ENCODE measurements at regions not wholly inside any gene's neighbourhood (a gene's known extent, or its start where the extent isn't known, plus 50 kb on each side); places are given as distances from the start of the nearest gene placed in this dataset.

- H3K4me3 ChIP-seq (ENCODE audit: low read length) = no peak overlapping the region
Measured at GRCh38 chr4:1534876-1535526, 128.8 kb upstream of the NKX1-1 start.

GRCh38 chr4:1534095-1534872 lies 128.0 kb upstream of the NKX1-1 start:
- H3K27me3 ChIP-seq (ENCODE audit: control insufficient read depth, insufficient read depth, low read length) = no peaks in the 10 kb centered on the region
- no peak overlapping the region for H3K27ac ChIP-seq (ENCODE audit: low read length)
- no peaks in the 10 kb centered on the region for H3K4me1 ChIP-seq (ENCODE audit: control insufficient read depth, insufficient read depth, low read length)
- DNase-seq (ENCODE audit: low read depth, low spot score) = no peak
- no CpG with 5 or more reads among the region's 18 CpGs for WGBS (ENCODE audit: insufficient coverage, insufficient read length)
- H3K36me3 ChIP-seq (ENCODE audit: control insufficient read depth, insufficient read depth, low read length) = no peaks in the 10 kb centered on the region
- no peak overlapping the region for H3K4me3 ChIP-seq (ENCODE audit: low read length)
- H3K9me3 ChIP-seq (ENCODE audit: control insufficient read depth, insufficient read depth, low read length) = no peaks in the 10 kb centered on the region

More at GRCh38 chr4:1534876-1535526, 128.8 kb upstream of the NKX1-1 start:
- Histone ChIP-seq H3K36me3 (ENCODE audit: control insufficient read depth, insufficient read depth, low read length) (no peaks in the 10 kb centered on the region), H3K4me1 (ENCODE audit: control insufficient read depth, insufficient read depth, low read length) (no peaks in the 10 kb centered on the region), H3K9me3 (ENCODE audit: control insufficient read depth, insufficient read depth, low read length) (no peaks in the 10 kb centered on the region), H3K27ac (ENCODE audit: low read length) (no peak overlapping the region), H3K27me3 (ENCODE audit: control insufficient read depth, insufficient read depth, low read length) (no peaks in the 10 kb centered on the region)
- DNase-seq (ENCODE audit: low read depth, low spot score) = no peak
- WGBS (ENCODE audit: insufficient coverage, insufficient read length) = no CpG with 5 or more reads among the region's 30 CpGs

DNA sequence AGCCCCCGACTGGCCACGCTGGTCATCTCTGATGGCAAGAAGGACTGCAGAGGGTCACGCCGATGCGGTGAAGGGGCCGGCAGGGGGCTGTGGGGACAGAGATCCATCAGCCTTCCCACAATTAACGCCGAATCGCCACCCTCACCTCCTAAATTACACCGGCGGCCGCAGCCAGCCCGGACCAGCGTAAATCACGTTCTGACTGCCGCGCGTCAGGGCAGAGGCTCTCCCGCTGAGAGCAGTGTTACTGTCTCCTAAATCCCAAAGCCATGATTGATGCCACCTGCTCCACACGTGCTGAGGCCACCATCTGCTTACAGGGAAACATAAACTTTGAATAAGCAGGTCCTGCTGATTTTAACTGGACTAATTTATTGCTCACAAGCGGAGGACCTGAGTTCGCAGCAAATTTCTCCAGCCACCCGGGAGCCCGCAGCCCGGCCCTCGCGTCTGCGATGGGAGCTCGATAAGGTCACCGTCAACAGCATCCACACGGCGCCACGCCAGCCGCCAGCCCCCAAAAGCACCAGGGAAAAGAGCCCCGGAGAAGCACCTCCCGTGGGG lies 127.3 kb upstream of the NKX1-1 start:
- Histone ChIP-seq H3K4me1 (ENCODE audit: control insufficient read depth, insufficient read depth, low read length) (no peaks in the 10 kb centered on the region), H3K9me3 (ENCODE audit: control insufficient read depth, insufficient read depth, low read length) (no peaks in the 10 kb centered on the region), H3K27me3 (ENCODE audit: control insufficient read depth, insufficient read depth, low read length) (no peaks in the 10 kb centered on the region), H3K27ac (ENCODE audit: low read length) (no peak overlapping the region), H3K36me3 (ENCODE audit: control insufficient read depth, insufficient read depth, low read length) (no peaks in the 10 kb centered on the region), H3K4me3 (ENCODE audit: low read length) (no peak overlapping the region)
- no CpG with 5 or more reads among the region's 36 CpGs for WGBS (ENCODE audit: insufficient coverage, insufficient read length)
- DNase-seq (ENCODE audit: low read depth, low spot score) = no peak

GRCh38 chr4:1532549-1533395 lies 126.5 kb upstream of the NKX1-1 start:
- H3K27ac ChIP-seq (ENCODE audit: low read length) = no peak overlapping the region
- no peak overlapping the region for H3K4me3 ChIP-seq (ENCODE audit: low read length)
- WGBS (ENCODE audit: insufficient coverage, insufficient read length) = no CpG with 5 or more reads among the region's 44 CpGs
- H3K4me1 ChIP-seq (ENCODE audit: control insufficient read depth, insufficient read depth, low read length) = no peaks in the 10 kb centered on the region; the same call in 1 of the 2 replicates
- DNase-seq (ENCODE audit: low read depth, low spot score) = no peak
- H3K27me3 ChIP-seq (ENCODE audit: control insufficient read depth, insufficient read depth, low read length) = no peaks in the 10 kb centered on the region
- no peaks in the 10 kb centered on the region for H3K36me3 ChIP-seq (ENCODE audit: control insufficient read depth, insufficient read depth, low read length)
- no peaks in the 10 kb centered on the region for H3K9me3 ChIP-seq (ENCODE audit: control insufficient read depth, insufficient read depth, low read length)

DNA sequence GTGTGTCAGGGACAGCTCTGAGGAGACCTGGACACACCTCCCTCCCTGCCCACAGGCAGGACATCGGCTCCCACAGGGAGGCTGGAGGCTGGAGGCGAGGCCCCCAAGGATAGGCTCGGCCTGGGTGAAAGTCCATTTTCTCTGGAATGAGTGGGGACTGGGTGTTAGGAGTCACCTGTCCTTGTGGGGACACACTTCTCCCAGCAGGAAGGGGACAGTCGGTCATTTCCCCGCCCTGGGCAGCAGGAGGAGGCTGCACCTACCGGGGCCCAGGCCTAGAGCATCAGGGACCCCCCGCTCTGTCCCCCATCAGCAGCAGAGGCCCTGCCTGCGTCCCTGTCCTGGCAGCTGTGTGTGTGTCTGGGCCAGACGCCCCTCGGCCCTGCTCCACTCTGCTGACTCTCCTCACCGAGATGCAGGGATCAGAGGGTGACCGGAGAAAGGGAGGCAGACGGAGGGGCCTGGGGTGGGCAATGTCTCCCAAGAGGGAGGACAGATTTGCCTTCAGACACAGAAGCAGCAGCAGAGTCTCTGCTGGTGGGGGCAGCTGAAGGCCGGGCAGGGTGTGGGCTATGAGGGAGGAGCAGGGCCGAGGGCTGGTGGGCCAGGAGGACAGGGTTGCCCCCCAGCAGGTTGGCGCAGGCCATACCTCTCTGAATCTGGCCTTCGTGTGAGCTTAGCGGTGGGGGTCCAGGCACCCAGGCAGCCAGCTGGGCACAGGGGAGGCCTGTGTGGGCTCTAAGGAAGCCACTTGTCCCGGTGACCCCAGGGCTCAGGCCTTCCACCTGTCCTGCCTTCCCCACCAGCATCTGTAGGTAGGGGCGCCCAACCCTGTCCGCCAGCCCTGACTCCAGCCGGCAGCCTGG lies 125.7 kb upstream of the NKX1-1 start:
- WGBS (ENCODE audit: insufficient coverage, insufficient read length) = no CpG with 5 or more reads among the region's 22 CpGs
- H3K36me3 ChIP-seq (ENCODE audit: control insufficient read depth, insufficient read depth, low read length) = no peaks in the 10 kb centered on the region
- no peaks in the 10 kb centered on the region for H3K27me3 ChIP-seq (ENCODE audit: control insufficient read depth, insufficient read depth, low read length)
- H3K9me3 ChIP-seq (ENCODE audit: control insufficient read depth, insufficient read depth, low read length) = no peaks in the 10 kb centered on the region
- no peak overlapping the region for H3K27ac ChIP-seq (ENCODE audit: low read length)
- H3K4me3 ChIP-seq (ENCODE audit: low read length) = no peak overlapping the region
- H3K4me1 ChIP-seq (ENCODE audit: control insufficient read depth, insufficient read depth, low read length) = no peaks in the 10 kb centered on the region; the same call in 1 of the 2 replicates
- no peak for DNase-seq (ENCODE audit: low read depth, low spot score)

DNA sequence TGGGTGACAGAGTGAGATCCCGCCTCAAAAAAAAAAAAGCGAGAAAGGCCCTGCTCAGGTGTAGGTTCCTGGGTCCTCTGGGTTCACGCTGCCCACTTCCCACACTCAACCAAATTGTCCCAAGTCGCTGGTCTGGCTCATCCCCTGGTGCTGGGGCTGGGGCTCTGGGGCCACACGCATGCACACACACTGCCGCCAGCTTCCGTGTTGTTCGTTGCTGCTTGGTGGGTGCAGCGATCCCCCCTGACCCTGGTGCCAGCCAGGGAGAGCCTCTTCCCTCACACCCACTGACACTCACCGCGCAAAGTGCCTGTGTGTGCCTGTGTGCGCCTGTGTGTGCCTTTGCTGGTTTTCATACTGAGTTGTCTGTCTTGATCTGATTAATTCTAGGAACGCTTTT lies 124.1 kb upstream of the NKX1-1 start:
- no peak overlapping the region for H3K27ac ChIP-seq (ENCODE audit: low read length)
- H3K36me3 ChIP-seq (ENCODE audit: control insufficient read depth, insufficient read depth, low read length) = no peaks in the 10 kb centered on the region
- H3K27me3 ChIP-seq (ENCODE audit: control insufficient read depth, insufficient read depth, low read length) = no peaks in the 10 kb centered on the region
- no peak for DNase-seq (ENCODE audit: low read depth, low spot score)
- H3K9me3 ChIP-seq (ENCODE audit: control insufficient read depth, insufficient read depth, low read length) = no peaks in the 10 kb centered on the region
- no CpG with 5 or more reads among the region's 13 CpGs for WGBS (ENCODE audit: insufficient coverage, insufficient read length)
- H3K4me1 ChIP-seq (ENCODE audit: control insufficient read depth, insufficient read depth, low read length) = no peaks in the 10 kb centered on the region; the same call in 1 of the 2 replicates
- H3K4me3 ChIP-seq (ENCODE audit: low read length) = no peak overlapping the region

DNA sequence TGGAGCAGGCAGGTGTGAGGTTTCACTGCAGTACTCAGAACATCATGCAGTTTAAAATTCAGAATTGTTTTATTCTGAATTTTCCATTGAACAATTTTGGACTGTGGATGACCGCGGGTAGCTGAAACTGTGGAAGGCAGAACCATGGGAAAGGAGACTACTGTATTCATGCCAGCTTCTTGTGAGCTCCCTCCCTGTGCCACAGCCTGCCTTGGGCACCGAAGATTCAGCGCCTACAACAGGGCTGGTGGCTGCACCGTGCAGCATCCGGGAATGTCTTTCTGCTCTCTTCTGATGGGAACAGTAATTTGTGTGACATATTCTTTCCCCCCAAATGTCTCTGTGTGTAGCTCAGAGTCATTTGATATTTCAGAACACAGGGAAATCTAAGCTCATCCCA lies 118.5 kb upstream of the NKX1-1 start:
- no peak overlapping the region for H3K4me3 ChIP-seq (ENCODE audit: low read length)
- no peaks in the 10 kb centered on the region for H3K27me3 ChIP-seq (ENCODE audit: control insufficient read depth, insufficient read depth, low read length)
- WGBS (ENCODE audit: insufficient coverage, insufficient read length) = no CpG with 5 or more reads among the region's 6 CpGs
- no peaks in the 10 kb centered on the region for H3K9me3 ChIP-seq (ENCODE audit: control insufficient read depth, insufficient read depth, low read length)
- H3K36me3 ChIP-seq (ENCODE audit: control insufficient read depth, insufficient read depth, low read length) = no peaks in the 10 kb centered on the region
- no peaks in the 10 kb centered on the region; the same call in 1 of the 2 replicates for H3K4me1 ChIP-seq (ENCODE audit: control insufficient read depth, insufficient read depth, low read length)
- DNase-seq (ENCODE audit: low read depth, low spot score) = no peak
- H3K27ac ChIP-seq (ENCODE audit: low read length) = no peak overlapping the region

GRCh38 chr4:1523907-1524636 lies 117.8 kb upstream of the NKX1-1 start:
- Histone ChIP-seq H3K27ac (ENCODE audit: low read length) (no peak overlapping the region), H3K4me1 (ENCODE audit: control insufficient read depth, insufficient read depth, low read length) (no peaks in the 10 kb centered on the region; the same call in 1 of the 2 replicates), H3K4me3 (ENCODE audit: low read length) (no peak overlapping the region), H3K27me3 (ENCODE audit: control insufficient read depth, insufficient read depth, low read length) (no peaks in the 10 kb centered on the region), H3K9me3 (ENCODE audit: control insufficient read depth, insufficient read depth, low read length) (no peaks in the 10 kb centered on the region), H3K36me3 (ENCODE audit: control insufficient read depth, insufficient read depth, low read length) (no peaks in the 10 kb centered on the region)
- WGBS (ENCODE audit: insufficient coverage, insufficient read length) = no CpG with 5 or more reads among the region's 24 CpGs
- DNase-seq (ENCODE audit: low read depth, low spot score) = no peak

- Histone ChIP-seq H3K27ac (ENCODE audit: low read length) (no peak overlapping the region), H3K27me3 (ENCODE audit: control insufficient read depth, insufficient read depth, low read length) (no peaks in the 10 kb centered on the region), H3K4me3 (ENCODE audit: low read length) (no peak overlapping the region), H3K36me3 (ENCODE audit: control insufficient read depth, insufficient read depth, low read length) (no peaks in the 10 kb centered on the region), H3K9me3 (ENCODE audit: control insufficient read depth, insufficient read depth, low read length) (no peaks in the 10 kb centered on the region), H3K4me1 (ENCODE audit: control insufficient read depth, insufficient read depth, low read length) (no peaks in the 10 kb centered on the region; the same call in 1 of the 2 replicates)
- no peak for DNase-seq (ENCODE audit: low read depth, low spot score)
- WGBS (ENCODE audit: insufficient coverage, insufficient read length) = no CpG with 5 or more reads among the region's 4 CpGs
Measured at GRCh38 chr4:1523506-1523905, 117.3 kb upstream of the NKX1-1 start.

Data from iPS DF 6.9 (cell line).